ENCODE measurements at regions not wholly inside any gene's neighbourhood (a gene's known extent, or its start where the extent isn't known, plus 50 kb on each side); places are given as distances from the start of the nearest gene placed in this dataset.

- TF ChIP-seq ZNF280B (CRISPR knock-in tag; IDR thresholded peaks at IDR 0.05) (no peak), RBM34 (IDR thresholded peaks at IDR 0.05; ENCODE audit: borderline replicate concordance, insufficient read depth, low read length) (no peak), ZNF263 (CRISPR knock-in tag; IDR thresholded peaks at IDR 0.05; ENCODE audit: borderline replicate concordance) (no peak), NCOA6 (IDR thresholded peaks at IDR 0.05) (no peak), ZNF165 (CRISPR knock-in tag; IDR thresholded peaks at IDR 0.05; ENCODE audit: borderline replicate concordance) (no peak), ETS1 (conservative IDR thresholded peaks at IDR 0.05; ENCODE audit: control insufficient read depth, low read depth, low read length) (no peak), PURB (CRISPR knock-in tag; IDR thresholded peaks at IDR 0.05; ENCODE audit: low read depth) (no peak), BRD9 (IDR thresholded peaks at IDR 0.05; ENCODE audit: low read depth, partially characterized antibody) (no peak), EGR1 (conservative IDR thresholded peaks at IDR 0.05) (no peak), ZC3H11A (IDR thresholded peaks at IDR 0.05; ENCODE audit: low read depth, low read length) (no peak)
Observed at GRCh38 chr10:113274176-113274829, 278.6 kb upstream of the HABP2 start (continued).

Data from K562 (cell line).